ENCODE measurements at regions not wholly inside any gene's neighbourhood (a gene's known extent, or its start where the extent isn't known, plus 50 kb on each side); places are given as distances from the start of the nearest gene placed in this dataset.

GRCh38 chr18:10141559-10141958 lies 227.7 kb downstream of the VAPA start:
- H3K4me3 ChIP-seq (ENCODE audit: insufficient read depth, low read length) = no peak overlapping the region
- no peaks in the 10 kb centered on the region for H3K27me3 ChIP-seq (ENCODE audit: insufficient read depth, low read length)
- H3K9me3 ChIP-seq (ENCODE audit: low read depth, low read length) = no peaks in the 10 kb centered on the region
- H3K79me2 ChIP-seq (ENCODE audit: insufficient read depth, low read length) = no peaks in the 10 kb centered on the region
- H3K27ac ChIP-seq (ENCODE audit: low read depth, low read length) = no peak overlapping the region
- no peaks in the 10 kb centered on the region for H3K36me3 ChIP-seq (ENCODE audit: insufficient read depth, low read length)
- H2AFZ ChIP-seq (ENCODE audit: low read length) = no peak overlapping the region
- H4K20me1 ChIP-seq (ENCODE audit: insufficient read depth, low read length) = no peaks in the 10 kb centered on the region
- no peak for TF ChIP-seq CTCF (IDR thresholded peaks at IDR 0.05; ENCODE audit: extremely low read depth, low read depth, low read length)
- H3K4me2 ChIP-seq (ENCODE audit: insufficient read depth, low read length) = no peak overlapping the region
- DNase-seq (ENCODE audit: insufficient read length, low spot score, missing footprints) = no peak
- peaks cover 31% of the 10 kb centered on the region for H3K4me1 ChIP-seq (ENCODE audit: insufficient read depth, low read length)

GRCh38 chr18:10142056-10142455 lies 228.2 kb downstream of the VAPA start:
- Histone ChIP-seq H4K20me1 (ENCODE audit: insufficient read depth, low read length) (no peaks in the 10 kb centered on the region), H3K79me2 (ENCODE audit: insufficient read depth, low read length) (no peaks in the 10 kb centered on the region), H3K36me3 (ENCODE audit: insufficient read depth, low read length) (no peaks in the 10 kb centered on the region), H3K27ac (ENCODE audit: low read depth, low read length) (peak overlapping the region; percentile 23), H3K27me3 (ENCODE audit: insufficient read depth, low read length) (no peaks in the 10 kb centered on the region), H3K4me3 (ENCODE audit: insufficient read depth, low read length) (no peak overlapping the region), H2AFZ (ENCODE audit: low read length) (no peak overlapping the region), H3K4me2 (ENCODE audit: insufficient read depth, low read length) (no peak overlapping the region), H3K9me3 (ENCODE audit: low read depth, low read length) (no peaks in the 10 kb centered on the region), H3K4me1 (ENCODE audit: insufficient read depth, low read length) (peaks cover 31% of the 10 kb centered on the region)
- DNase-seq (ENCODE audit: insufficient read length, low spot score, missing footprints) = no peak
- no peak for TF ChIP-seq CTCF (IDR thresholded peaks at IDR 0.05; ENCODE audit: extremely low read depth, low read depth, low read length)

GRCh38 chr18:10142496-10143160 lies 228.8 kb downstream of the VAPA start:
- H4K20me1 ChIP-seq (ENCODE audit: insufficient read depth, low read length) = no peaks in the 10 kb centered on the region
- H3K9me3 ChIP-seq (ENCODE audit: low read depth, low read length) = no peaks in the 10 kb centered on the region
- DNase-seq (ENCODE audit: insufficient read length, low spot score, missing footprints) = peak; percentile 86
- H2AFZ ChIP-seq (ENCODE audit: low read length) = peak overlapping the region; percentile 1
- H3K79me2 ChIP-seq (ENCODE audit: insufficient read depth, low read length) = no peaks in the 10 kb centered on the region
- no peak overlapping the region for H3K4me2 ChIP-seq (ENCODE audit: insufficient read depth, low read length)
- H3K4me3 ChIP-seq (ENCODE audit: insufficient read depth, low read length) = no peak overlapping the region
- no peak overlapping the region for H3K27ac ChIP-seq (ENCODE audit: low read depth, low read length)
- no peaks in the 10 kb centered on the region for H3K36me3 ChIP-seq (ENCODE audit: insufficient read depth, low read length)
- peaks cover 31% of the 10 kb centered on the region for H3K4me1 ChIP-seq (ENCODE audit: insufficient read depth, low read length)
- H3K27me3 ChIP-seq (ENCODE audit: insufficient read depth, low read length) = no peaks in the 10 kb centered on the region
- no peak for TF ChIP-seq CTCF (IDR thresholded peaks at IDR 0.05; ENCODE audit: extremely low read depth, low read depth, low read length)

GRCh38 chr18:10143596-10143995 lies 229.8 kb downstream of the VAPA start:
- no peak overlapping the region for H2AFZ ChIP-seq (ENCODE audit: low read length)

More at GRCh38 chr18:10143596-10143995, 229.8 kb downstream of the VAPA start:
- peaks cover 31% of the 10 kb centered on the region for H3K4me1 ChIP-seq (ENCODE audit: insufficient read depth, low read length)
- H3K36me3 ChIP-seq (ENCODE audit: insufficient read depth, low read length) = no peaks in the 10 kb centered on the region
- H3K9me3 ChIP-seq (ENCODE audit: low read depth, low read length) = no peaks in the 10 kb centered on the region
- H3K27me3 ChIP-seq (ENCODE audit: insufficient read depth, low read length) = peaks cover 4% of the 10 kb centered on the region
- H4K20me1 ChIP-seq (ENCODE audit: insufficient read depth, low read length) = no peaks in the 10 kb centered on the region
- no peak for DNase-seq (ENCODE audit: insufficient read length, low spot score, missing footprints)
- no peak overlapping the region for H3K4me2 ChIP-seq (ENCODE audit: insufficient read depth, low read length)
- no peak overlapping the region for H3K4me3 ChIP-seq (ENCODE audit: insufficient read depth, low read length)
- H3K27ac ChIP-seq (ENCODE audit: low read depth, low read length) = no peak overlapping the region
- H3K79me2 ChIP-seq (ENCODE audit: insufficient read depth, low read length) = no peaks in the 10 kb centered on the region
- no peak for TF ChIP-seq CTCF (IDR thresholded peaks at IDR 0.05; ENCODE audit: extremely low read depth, low read depth, low read length)

Data from osteoblast (primary cell).